ENCODE measurements at regions not wholly inside any gene's neighbourhood (a gene's known extent, or its start where the extent isn't known, plus 50 kb on each side); places are given as distances from the start of the nearest gene placed in this dataset.

GRCh38 chr6:9007027-9007426 is 571.7 kb upstream of the SLC35B3 start:
- TF ChIP-seq CTCF (IDR thresholded peaks at IDR 0.05), result no peak
- no peak for TF ChIP-seq POLR2A (IDR thresholded peaks at IDR 0.05)

All from uterus (tissue), 2 donors.